Stimulated activated CD4-positive, alpha-beta T cell treated with anti-CD3 and anti-CD28 coated beads, Interleukin-15, amount 100 ng/mL, for 1 hour (primary cell): ENCODE measurements at regions not wholly inside any gene's neighbourhood (a gene's known extent, or its start where the extent isn't known, plus 50 kb on each side); places are given as distances from the start of the nearest gene placed in this dataset.
"Not testable (repeated sequence)": the region's sequence is repeated elsewhere in the genome, so short reads cannot be mapped to it uniquely, and the experiment has no call there.

Experiments used
- DNase-seq, 2 donors: peaks; one replicate each; pipeline ENCODE4 v3.0.0-alpha.2; 2020; ENCODE audit warnings: low read depth in 1 of 2, low spot score in 1 of 2

DNA sequence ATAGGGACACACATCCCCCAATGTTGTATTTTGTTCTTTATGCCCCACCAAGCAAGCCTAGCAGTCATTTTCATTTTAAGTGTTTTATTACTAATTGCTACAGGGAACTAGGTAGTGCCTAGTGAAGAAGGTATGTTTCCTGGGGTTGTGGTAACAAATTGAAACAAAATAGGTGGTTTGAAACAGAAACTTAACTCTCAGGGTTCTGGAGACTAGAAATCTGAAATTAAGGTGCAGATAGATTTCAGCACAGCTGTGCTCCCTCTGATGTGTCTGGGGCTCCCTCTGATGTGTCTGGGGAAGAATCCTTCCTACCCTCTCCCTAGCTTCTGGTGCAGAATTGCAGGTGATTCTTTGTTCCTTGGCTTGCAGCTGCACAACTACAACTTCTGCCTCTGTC, 390.1 kb downstream of the ZFHX3 start:
- no peak for DNase-seq

DNA sequence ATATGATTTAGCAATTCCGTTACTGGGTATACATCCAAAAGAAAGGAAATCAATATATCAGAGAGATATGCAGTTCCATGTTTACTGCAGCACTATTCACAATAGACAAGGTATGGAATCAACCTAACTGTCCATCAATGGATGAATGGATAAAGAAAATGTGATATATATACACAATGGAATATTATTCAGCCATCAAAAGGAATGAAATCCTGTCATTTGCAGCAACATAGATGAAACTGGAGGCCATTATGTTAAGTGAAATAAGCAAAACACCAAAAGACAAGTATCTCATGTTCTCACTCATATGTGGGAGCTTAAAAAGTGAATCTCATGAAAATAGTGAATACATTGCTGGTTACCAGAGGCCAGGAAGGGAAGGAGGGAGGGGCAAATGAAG, 390.8 kb downstream of the ZFHX3 start:
- no peak for DNase-seq

DNA sequence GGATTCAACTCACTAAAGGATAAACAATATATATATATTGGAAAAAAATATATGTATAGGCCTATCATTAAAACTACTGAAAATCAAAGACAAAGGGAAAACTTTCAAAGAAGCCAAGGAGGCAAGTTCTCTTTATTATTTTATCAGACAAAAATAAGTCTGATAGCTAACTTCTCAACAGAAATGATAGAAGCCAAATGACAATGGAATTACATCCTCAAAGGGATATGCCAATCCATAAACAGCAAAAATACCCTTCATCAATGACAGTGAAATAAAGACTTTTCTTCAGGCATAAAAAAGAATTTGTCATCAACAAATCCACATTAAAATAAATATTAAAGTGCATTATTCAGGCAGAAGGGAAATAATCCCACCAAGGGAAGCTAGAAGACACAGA, 393.4 kb downstream of the ZFHX3 start:
- DNase-seq = no peak

DNA sequence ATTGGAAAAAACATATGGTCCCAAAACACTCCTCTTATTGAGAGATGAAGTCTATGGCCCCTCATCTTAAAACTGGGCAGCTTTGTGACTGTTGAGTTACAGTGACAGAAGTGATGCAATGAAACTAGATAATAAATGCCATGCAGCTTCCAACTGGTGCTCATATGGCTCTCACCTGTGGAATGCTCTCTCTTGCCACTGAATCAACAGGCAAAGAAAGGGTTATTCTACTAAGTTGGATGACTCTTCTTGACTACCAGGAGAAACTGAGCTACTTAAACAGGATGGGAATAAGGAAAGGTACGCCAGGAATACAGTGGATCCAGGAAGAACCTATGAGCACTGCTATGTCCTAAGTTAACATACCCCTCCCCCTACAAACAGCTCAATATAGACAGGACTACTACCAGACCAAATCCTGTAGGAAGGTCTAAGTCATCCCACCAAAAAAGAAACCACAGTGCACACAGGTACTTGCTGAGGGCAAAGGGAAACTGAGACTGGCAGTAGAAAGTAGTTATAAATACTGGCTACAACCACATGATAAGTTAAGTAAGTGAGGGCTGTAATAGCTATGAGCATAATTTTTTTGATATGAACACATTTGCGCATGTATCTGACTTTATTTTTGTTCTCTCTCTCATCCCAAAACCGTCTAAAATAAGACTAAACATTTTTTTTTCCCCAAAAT, 398.5 kb downstream of the ZFHX3 start:
- no peak for DNase-seq

DNA sequence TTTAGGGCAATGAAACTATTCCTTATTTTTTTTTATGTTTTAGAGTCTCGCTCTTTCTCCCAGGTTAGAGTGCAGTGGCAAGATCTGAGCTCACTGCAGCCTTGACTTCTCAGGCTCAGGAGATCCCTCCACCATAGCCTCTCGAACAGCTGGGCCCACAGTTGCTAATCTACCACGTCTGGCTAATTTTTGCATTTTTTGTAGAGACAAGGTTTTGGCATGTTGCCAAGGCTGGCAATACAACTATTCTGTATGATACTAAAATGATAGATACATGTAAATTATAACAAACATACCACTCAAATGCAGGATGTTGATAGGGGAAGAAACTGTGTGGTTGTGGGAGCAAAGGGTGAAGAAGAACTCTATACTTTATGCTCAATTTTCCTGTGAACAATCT, 401.3 kb downstream of the ZFHX3 start:
- no peak for DNase-seq

DNA sequence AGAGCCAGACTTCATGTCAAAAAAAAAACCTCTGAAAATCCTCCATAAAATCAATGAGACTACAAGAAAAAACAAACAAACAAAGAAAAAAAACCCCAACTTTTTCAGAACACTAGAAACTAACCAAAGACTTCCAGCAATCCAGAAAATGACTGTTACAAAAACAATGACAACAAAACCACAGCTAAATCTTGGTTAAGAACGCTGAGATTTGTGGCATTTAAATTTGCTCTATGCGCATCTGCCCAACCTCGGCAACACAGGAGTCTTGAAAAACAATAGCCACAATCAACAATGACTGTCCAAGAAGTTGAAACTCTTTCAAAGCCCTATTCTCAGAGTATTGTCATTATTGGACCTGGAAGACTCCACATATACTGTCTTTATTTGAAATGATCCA, 402.4 kb downstream of the ZFHX3 start:
- DNase-seq = no peak

DNA sequence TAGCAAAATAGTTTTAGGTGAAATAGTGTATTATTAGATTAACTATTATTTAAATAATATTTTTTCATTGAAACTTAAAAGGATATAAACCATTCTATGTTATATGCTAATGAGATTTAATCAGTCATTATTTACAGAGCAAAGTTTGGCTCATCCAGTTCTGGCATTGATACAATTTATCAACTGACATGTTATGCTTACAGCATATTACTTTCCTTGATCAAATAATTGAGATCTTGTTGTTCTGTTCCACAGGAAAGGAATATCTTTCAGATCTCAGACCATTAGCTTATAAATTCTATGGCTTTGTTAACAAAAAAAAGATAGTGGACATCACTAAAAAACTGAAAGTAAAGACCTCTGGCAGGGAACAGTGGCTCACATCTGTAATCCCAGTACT, 403.0 kb downstream of the ZFHX3 start:
- no peak for DNase-seq

DNA sequence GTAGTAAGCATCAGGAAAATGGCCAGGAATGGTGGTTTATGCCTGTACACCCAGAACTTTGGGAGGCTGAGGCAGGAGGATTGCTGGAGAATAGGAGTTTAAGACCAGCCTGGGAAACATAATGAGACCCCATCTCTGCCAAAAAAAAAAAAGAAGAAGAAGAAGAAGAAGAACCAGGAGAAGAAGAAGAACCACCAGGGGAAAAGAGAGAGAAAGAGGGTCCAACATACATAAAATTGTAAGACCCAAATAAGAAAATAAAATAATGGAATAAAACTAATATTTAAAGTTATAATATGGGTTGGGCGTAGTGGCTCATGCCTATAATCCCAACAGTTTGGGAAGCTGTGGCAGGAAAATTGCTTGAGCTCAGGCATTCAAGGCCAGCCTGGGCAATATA, 408.4 kb downstream of the ZFHX3 start:
- no peak for DNase-seq

DNA sequence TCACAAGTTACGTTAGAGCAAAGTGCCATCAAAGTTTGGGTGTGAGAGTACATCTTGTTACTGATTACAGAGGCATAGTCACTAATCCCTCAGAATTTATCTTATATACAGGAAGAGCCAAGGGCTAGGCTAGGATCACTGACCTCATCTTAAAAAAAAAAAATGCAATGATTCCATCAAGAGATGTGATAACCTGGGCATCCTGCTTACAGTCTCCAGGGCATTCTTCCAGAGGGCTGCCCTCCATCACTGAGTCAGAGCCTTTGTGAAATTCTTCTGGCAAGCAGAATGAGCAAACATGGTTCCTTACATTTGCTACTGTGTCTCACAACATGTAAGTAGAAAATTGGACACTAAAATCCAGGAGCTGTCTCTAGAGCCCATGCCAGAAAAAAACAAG, 410.6 kb downstream of the ZFHX3 start:
- DNase-seq = no peak

DNA sequence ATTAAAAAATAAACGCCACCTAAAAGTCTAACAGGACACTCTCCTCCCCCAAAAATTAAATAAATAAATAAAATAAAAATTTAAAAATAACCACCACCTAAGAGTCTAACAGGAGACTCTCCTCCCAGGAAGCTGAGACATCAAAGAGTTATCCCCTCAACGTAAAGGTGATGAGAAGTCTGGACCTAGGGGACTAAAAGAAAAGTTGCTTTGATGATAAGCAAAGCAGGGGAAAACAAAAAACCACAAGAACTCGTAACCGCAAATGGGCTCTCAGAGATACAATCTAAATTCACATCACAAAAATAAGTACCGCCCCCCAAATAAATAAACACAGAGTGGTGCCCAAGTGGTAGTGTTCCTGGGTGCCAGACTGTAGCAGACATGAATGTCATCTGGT, 412.2 kb downstream of the ZFHX3 start:
- no peak for DNase-seq

DNA sequence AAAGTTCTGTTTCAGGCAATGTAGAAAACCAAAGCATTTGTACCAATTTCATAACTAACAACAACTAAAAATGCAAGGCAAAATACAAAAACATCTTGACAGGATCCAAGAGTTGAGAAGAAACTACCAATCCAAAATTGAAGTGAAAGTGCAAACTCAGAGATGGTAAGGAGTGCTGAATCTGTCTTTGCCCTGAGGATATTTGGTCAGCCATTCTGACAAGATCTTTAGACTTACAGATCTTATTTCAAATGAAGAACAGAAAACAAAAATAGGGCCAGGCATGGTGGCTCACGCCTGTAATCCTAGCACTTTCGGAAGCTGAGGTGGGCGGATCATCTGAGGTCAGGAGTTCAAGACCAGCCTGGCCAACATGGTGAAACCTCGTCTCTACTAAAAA, 412.8 kb downstream of the ZFHX3 start:
- DNase-seq = no peak

DNA sequence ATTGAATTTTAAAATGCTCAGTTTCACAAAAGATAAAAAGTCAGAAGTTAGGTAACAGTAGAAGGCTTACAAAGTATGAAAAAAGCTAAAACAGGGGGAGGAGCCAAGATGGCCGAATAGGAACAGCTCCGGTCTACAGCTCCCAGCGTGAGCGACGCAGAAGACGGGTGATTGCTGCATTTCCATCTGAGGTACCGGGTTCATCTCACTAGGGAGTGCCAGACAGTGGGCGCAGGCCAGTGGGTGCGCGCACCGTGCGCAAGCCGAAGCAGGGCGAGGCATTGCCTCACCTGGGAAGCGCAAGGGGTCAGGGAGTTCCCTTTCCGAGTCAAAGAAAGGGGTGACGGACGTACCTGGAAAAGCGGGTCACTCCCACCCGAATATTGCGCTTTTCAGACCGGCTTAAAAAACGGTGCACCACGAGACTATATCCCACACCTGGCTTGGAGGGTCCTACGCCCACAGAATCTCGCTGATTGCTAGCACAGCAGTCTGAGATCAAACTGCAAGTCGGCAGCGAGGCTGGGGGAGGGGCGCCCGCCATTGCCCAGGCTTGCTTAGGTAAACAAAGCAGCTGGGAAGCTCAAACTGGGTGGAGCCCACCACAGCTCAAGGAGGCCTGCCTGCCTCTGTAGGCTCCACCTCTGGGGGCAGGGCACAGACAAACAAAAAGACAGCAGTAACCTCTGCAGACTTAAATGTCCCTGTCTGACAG, 420.6 kb downstream of the ZFHX3 start:
- not testable (repeated sequence) for DNase-seq

DNA sequence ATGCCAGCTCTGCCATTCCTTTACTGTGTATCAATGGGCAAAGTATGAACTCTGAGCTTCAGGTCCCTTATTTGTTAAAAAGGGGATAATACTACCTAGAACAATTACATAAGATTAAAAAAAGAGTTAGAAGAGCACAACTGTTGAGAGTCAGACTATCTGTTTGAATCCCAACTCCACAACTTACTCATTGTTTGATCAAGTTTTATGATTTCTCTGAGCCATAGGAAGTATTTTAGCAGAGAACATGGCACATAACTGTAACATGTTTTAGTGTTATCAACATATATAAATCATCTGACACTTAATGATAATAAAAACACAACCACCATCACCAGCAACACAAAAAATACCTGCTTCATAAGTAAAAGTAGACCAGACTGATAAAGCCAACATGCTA, 421.3 kb downstream of the ZFHX3 start:
- DNase-seq = no peak

DNA sequence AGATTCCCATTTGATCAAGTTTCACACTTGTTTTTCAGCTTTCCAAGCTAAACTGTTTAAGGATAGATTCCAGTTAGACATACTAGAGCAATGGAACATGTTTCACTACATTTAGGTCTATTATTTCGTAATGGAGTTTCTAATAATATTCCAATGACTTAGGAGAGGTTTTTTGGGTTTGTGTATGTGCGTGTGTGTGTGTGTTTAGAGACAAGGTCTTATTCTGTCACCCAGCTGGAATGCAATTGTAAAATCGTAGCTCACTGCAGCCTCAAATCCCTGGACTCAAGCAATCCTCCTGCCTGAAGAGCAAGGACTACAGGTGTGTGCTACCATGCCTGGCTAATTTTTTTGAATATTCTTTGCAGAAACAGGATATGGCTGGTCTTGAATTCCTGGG, 426.3 kb downstream of the ZFHX3 start:
- DNase-seq = no peak

DNA sequence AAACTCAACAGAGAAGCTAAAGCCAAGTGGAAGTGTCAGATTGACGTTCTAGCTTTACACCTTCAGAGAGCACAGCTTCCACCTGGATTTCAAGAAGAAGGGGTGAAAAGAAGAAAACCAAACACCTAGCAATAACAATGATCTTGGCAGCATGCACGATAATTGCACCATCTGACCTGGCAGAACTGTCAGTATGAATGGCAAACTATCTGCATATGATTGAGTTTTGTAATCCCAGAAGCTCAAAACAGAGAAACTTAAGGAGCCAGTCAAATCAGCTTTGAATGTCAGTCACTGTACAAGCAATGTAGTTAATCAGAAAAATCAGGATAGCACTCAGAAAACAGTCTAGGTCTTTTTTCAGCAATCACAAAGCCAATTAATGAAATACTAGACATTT, 427.1 kb downstream of the ZFHX3 start:
- no peak for DNase-seq

DNA sequence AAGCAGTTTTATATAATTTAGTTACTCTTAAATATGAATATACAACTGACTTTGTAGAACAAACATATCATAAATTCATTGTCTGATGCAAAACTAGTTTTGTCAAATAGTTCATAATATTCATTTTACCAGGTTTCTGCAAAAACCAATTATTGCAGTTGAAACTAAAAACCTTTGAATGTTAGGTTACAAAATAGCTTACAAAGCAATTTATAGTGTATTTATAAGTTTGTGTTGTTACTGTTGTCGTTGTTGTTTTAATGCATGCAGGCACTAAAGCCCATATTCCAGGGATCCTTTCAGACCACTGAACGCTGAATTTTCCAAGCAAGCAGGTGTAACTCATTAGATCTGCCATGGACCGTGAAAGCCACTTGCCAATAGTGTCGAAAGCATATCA, 427.6 kb downstream of the ZFHX3 start:
- no peak for DNase-seq

DNA sequence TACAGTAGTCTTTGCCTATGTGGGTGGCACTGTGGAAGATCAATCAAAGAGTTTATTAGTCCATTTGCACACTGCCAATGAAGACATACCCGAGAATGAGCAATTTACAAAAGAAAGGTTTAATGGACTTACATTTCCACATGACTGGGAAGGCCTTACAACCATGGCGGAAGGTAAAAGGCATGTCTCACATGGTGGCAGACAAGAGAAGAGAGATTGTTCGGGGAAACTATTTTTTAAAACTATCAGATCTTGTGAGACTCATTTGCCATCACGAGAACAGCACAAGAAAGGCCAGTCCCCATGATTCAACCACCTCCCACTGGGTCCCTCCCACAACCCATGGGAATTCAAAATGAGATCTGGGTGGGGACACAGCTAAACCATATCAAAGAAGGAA, 432.1 kb downstream of the ZFHX3 start:
- no peak for DNase-seq

DNA sequence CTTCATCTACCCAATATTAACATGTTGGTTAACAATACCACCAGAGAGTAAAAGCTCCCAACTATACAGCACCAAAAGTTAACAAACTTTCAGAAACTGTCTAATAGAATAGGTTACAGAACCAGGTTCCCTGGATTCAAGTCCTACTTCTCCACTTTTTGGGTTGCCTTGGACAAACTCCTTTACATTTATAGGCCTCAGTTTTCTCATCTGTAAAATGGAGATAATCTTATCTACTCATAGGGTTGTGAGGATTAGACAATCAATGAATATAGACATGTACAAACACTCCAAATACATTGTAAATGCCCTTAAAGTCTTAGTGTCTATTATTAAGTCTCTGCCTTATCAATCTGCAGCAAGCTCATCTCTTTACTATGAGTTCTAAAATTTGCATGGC, 435.2 kb downstream of the ZFHX3 start:
- DNase-seq = no peak

DNA sequence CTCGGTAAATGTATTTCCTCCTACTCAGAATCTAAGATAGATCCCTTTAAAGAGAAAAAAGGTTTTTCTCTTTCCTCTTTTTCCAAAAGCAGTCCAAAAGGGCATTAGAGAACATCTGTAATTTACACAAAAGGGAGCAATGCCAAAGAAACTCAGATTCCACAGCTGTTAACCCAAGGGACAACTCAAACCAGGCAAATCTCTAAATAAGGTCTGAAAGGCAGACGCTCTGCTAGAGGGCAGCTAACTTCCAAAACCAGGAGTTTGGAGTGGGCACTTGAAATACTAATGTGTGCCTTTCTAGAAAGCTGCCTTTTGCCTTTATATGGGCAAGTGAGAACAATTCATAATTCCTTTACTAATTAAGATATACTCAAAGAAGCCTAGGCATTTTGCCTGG, 435.7 kb downstream of the ZFHX3 start:
- no peak for DNase-seq

DNA sequence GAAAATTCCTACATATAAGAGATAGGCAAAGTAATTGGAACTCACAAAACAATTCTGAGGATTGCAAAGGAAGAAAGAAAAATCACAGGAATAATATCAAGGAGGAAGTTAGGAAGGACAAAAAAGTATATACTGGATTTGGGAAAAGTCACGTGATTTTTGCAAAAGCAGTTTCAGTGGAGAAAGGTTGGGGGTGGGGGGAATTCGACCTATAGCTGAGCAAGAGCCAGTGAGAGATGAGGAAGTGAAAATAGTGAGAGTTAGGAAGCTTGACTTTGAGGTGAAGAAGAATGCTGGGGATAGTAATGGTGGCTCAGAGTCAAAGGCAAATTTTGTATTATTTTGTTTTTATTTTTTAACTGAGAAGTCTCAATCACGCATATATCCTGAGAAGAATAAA, 438.0 kb upstream of the PMFBP1 start:
- DNase-seq = no peak

DNA sequence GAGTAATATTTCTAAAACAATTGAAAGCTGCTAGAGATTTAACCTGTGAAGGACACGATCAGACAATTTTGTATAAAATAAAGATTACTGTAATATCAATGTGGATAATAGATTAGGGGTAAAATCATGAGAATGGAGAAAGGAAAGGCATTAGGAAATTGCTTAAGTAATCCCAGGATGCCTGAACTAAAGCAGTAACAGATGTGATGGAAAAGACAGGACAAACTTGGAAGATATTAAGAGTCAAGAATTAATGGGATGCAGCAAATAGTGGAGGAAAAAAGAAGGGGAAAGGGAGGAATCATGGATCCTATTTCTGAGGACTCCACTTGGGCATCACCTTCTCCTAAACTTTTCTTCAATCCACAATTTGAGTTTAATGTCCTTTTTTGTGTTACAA, 437.1 kb upstream of the PMFBP1 start:
- no peak for DNase-seq

DNA sequence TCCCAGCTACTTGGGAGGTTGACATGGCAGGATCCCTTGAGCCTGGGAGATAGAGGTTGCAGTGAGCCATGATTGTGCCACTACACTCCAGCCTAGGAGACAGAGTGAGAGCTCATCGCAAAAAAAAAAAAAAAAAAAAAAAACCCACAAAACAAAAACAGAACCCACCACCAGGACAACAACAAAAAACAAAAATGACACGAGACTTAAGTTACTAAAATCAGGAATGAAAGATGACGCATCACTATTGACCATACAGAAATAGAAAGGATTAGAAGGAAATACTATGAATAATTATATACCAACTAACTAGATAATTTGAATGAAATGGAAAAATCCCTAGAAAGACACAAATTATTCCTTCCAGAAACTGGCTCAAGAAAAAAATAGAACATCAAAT, 432.4 kb upstream of the PMFBP1 start:
- DNase-seq = no peak

DNA sequence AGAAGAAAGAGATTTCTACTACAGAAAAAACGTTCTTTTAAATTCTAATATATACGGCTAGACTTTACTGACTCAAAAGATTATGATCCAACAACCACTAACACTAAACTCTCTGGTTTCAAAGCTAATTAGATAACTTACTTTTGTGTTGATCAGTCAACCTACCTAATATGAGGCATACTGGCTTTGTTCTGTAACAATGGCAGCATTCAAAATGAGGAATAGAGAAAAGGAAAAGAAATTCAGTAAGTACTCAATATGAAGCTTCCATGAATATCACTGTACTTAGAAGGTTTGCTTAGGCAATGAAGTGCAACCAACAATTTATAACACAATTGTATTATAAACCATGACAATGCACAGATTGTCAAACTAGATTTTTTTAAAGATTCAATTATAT, 430.5 kb upstream of the PMFBP1 start:
- DNase-seq = no peak
